ENCODE measurements at regions not wholly inside any gene's neighbourhood (a gene's known extent, or its start where the extent isn't known, plus 50 kb on each side); places are given as distances from the start of the nearest gene placed in this dataset.

DNA sequence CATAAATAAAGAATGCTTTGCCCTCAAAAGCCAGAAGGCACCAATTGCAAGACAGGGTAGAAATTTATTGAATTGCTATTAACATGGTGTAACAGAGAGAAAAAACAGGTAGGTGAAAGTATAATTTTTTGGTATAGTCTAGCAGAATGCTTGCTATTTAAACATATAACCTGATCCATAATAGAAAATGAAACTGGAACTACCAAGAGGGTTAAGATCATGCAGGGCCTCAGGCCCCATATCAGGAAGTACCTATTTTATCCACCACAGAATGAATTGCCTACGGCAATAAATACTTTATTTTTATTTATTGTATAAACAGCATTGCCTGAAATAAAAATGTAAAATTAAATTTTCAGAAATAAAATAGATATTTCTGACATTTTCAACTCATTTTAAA is 159.5 kb downstream of the PRR20E start:
- intact Hi-C loops (cut with DNase I; ENCODE audit: low total_unique reads), result no loop called here
- H3K4me1 ChIP-seq, result no peaks in the 10 kb centered on the region
- no peaks in the 10 kb centered on the region for H3K36me3 ChIP-seq
- no peak overlapping the region for H3K4me3 ChIP-seq
- H3K27me3 ChIP-seq, result no peaks in the 10 kb centered on the region
- DNase-seq (no peak), ATAC-seq (no peak)
- no peaks in the 10 kb centered on the region for H3K9me3 ChIP-seq
- no peak overlapping the region for H3K27ac ChIP-seq
- TF ChIP-seq, protein P1, sequence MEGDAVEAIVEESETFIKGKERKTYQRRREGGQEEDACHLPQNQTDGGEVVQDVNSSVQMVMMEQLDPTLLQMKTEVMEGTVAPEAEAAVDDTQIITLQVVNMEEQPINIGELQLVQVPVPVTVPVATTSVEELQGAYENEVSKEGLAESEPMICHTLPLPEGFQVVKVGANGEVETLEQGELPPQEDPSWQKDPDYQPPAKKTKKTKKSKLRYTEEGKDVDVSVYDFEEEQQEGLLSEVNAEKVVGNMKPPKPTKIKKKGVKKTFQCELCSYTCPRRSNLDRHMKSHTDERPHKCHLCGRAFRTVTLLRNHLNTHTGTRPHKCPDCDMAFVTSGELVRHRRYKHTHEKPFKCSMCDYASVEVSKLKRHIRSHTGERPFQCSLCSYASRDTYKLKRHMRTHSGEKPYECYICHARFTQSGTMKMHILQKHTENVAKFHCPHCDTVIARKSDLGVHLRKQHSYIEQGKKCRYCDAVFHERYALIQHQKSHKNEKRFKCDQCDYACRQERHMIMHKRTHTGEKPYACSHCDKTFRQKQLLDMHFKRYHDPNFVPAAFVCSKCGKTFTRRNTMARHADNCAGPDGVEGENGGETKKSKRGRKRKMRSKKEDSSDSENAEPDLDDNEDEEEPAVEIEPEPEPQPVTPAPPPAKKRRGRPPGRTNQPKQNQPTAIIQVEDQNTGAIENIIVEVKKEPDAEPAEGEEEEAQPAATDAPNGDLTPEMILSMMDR (IDR thresholded peaks at IDR 0.05 in 4 of 5, conservative IDR thresholded peaks at IDR 0.05 in 1 of 5), result no peak
- TF ChIP-seq POLR2A (IDR thresholded peaks at IDR 0.05), result no peak
- in situ Hi-C loops (cut with MboI; ENCODE audit: low sequenced_read_pairs in 4 of 4), result no loop called here

DNA sequence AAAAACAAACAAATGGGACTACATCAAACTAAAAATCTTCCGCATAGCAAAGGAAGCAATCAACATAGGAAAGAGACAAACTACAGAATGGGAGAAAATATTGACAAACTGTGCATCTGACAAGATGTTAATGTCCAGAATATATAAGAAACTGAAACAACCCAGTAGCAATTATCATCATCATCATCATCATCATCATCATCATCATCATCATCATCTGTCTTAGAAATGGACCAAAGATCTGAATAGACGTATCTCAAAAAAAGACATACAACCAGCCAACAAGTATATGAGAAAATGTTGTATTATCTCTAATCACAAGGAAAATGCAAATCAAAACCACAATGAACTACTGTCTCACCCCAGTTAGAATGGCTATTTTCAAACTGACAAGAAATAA is 173.9 kb downstream of the PRR20E start:
- intact Hi-C loops (cut with DNase I; ENCODE audit: low total_unique reads), result no loop called here
- no peak for ATAC-seq
- H3K4me3 ChIP-seq, result no peak overlapping the region
- H3K27me3 ChIP-seq, result no peaks in the 10 kb centered on the region
- TF ChIP-seq, protein P1 (IDR thresholded peaks at IDR 0.05 in 4 of 5, conservative IDR thresholded peaks at IDR 0.05 in 1 of 5), result no peak
- TF ChIP-seq POLR2A (IDR thresholded peaks at IDR 0.05), result no peak
- no peaks in the 10 kb centered on the region for H3K9me3 ChIP-seq
- DNase-seq, result no peak
- in situ Hi-C loops (cut with MboI; ENCODE audit: low sequenced_read_pairs in 4 of 4), result no loop called here
- no peaks in the 10 kb centered on the region for H3K4me1 ChIP-seq
- no peaks in the 10 kb centered on the region for H3K36me3 ChIP-seq
- H3K27ac ChIP-seq, result no peak overlapping the region

DNA sequence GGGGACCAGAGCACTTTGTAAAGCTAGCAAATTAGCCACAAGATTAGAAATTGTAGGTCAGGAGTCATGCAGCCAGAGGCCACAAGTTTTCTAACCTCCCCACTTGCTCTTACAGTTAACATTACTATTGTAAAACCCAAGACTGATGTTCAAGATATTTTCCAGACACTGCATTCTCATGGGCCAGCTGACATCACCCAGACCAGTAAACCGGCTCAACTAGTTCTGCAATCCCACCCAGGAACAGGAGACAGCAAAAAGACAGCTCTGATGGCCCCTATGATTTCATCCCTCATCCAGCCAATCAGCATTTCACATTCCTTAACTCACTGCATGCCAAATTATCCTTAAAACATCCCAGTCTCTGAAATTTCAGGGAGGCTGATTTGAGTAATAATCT is 178.5 kb downstream of the PRR20E start:
- intact Hi-C loops (cut with DNase I; ENCODE audit: low total_unique reads), result no loop called here

DNA sequence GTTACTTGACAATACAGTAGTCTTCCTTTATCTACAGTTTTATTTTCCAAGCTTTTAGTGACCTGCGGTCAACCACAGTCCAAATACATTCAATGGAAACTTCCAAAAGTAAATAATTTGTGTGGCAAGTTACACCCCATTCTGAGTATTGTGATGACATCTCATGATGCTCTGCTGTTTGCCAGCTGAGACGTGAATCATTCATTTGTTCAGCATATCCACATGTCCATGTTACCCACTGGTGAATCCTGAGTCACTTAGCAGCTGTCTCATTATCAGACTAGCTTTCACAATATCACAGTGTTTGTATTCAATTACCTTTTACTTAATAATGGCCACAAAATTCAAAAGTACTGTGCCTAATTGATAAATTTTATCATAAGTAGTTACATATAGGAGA is 179.8 kb downstream of the PRR20E start:
- in situ Hi-C loops (cut with MboI; ENCODE audit: low sequenced_read_pairs in 4 of 4), result no loop called here
- H3K4me3 ChIP-seq, result no peak overlapping the region
- no peaks in the 10 kb centered on the region for H3K27me3 ChIP-seq
- no peaks in the 10 kb centered on the region for H3K9me3 ChIP-seq
- ATAC-seq (no peak), DNase-seq (no peak)
- no peaks in the 10 kb centered on the region for H3K36me3 ChIP-seq
- intact Hi-C loops (cut with DNase I; ENCODE audit: low total_unique reads), result no loop called here
- H3K4me1 ChIP-seq, result no peaks in the 10 kb centered on the region
- no peak overlapping the region for H3K27ac ChIP-seq
- TF ChIP-seq, protein P1 (IDR thresholded peaks at IDR 0.05 in 4 of 5, conservative IDR thresholded peaks at IDR 0.05 in 1 of 5), result no peak
- TF ChIP-seq POLR2A (IDR thresholded peaks at IDR 0.05), result no peak

More for the DNA sequence above, 178.5 kb downstream of the PRR20E start:
- no peaks in the 10 kb centered on the region for H3K4me1 ChIP-seq
- DNase-seq (no peak), ATAC-seq (no peak)
- no peaks in the 10 kb centered on the region for H3K9me3 ChIP-seq
- no peaks in the 10 kb centered on the region for H3K27me3 ChIP-seq
- H3K27ac ChIP-seq, result no peak overlapping the region
- TF ChIP-seq POLR2A (IDR thresholded peaks at IDR 0.05), result no peak
- TF ChIP-seq, protein P1 (IDR thresholded peaks at IDR 0.05 in 4 of 5, conservative IDR thresholded peaks at IDR 0.05 in 1 of 5), result no peak
- in situ Hi-C loops (cut with MboI; ENCODE audit: low sequenced_read_pairs in 4 of 4), result no loop called here
- no peaks in the 10 kb centered on the region for H3K36me3 ChIP-seq
- no peak overlapping the region for H3K4me3 ChIP-seq

DNA sequence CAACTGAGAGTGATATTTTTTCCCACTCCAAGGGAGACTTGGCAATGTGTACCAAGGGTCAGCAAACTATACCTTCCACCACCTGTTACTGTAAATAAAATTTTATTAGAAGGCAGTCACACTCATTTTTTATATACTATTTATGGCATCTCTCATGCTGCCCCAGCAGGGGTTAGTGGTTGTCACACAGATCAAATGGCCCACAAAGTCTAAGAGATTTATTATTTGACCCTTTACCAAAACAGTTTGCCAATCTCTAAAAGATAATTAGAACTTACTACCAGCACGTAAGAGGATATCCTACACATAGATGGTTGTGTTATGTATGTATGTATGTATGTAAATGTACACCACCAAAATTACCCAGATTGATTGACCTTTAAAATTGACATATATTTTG is 185.1 kb downstream of the PRR20E start:
- in situ Hi-C loops (cut with MboI; ENCODE audit: low sequenced_read_pairs in 4 of 4) (no loop called here), intact Hi-C loops (cut with DNase I; ENCODE audit: low total_unique reads) (no loop called here)
- H3K9me3 ChIP-seq, result no peaks in the 10 kb centered on the region
- no peak overlapping the region for H3K27ac ChIP-seq
- ATAC-seq, result no peak
- no peak overlapping the region for H3K4me3 ChIP-seq
- no peaks in the 10 kb centered on the region for H3K36me3 ChIP-seq
- DNase-seq, result no peak
- no peaks in the 10 kb centered on the region for H3K27me3 ChIP-seq
- TF ChIP-seq, protein P1 (IDR thresholded peaks at IDR 0.05 in 4 of 5, conservative IDR thresholded peaks at IDR 0.05 in 1 of 5), result no peak
- TF ChIP-seq POLR2A (IDR thresholded peaks at IDR 0.05), result no peak
- H3K4me1 ChIP-seq, result no peaks in the 10 kb centered on the region
